Keratinocyte (primary cell): ENCODE measurements at regions not wholly inside any gene's neighbourhood (a gene's known extent, or its start where the extent isn't known, plus 50 kb on each side); places are given as distances from the start of the nearest gene placed in this dataset.

ENCODE experiments used
- EZH2 ChIP-seq: IDR thresholded peaks from one replicate; pipeline ENCODE4 v1.6.1; 2012; ENCODE audit warnings: inconsistent platforms, mild to moderate bottlenecking, low read length, moderate library complexity
- TF ChIP-seq, protein P1 (sequence below), 3 experiments: IDR thresholded peaks in 1 of 3; conservative IDR thresholded peaks in 1 of 3; optimal IDR thresholded peaks in 1 of 3; 2 replicates in 2 of 3; 3 replicates in 1 of 3; pipeline versions ENCODE3 to v1.5.1; 2011; ENCODE audit warnings: low read length in 3 of 3, mild to moderate bottlenecking in 3 of 3, moderate library complexity in 2 of 3, control low read depth in 1 of 3, inconsistent platforms in 1 of 3; ENCODE audit not compliant: insufficient read depth in 2 of 3; ENCODE audit errors: extremely low read depth in 1 of 3

- TF ChIP-seq, protein P1, sequence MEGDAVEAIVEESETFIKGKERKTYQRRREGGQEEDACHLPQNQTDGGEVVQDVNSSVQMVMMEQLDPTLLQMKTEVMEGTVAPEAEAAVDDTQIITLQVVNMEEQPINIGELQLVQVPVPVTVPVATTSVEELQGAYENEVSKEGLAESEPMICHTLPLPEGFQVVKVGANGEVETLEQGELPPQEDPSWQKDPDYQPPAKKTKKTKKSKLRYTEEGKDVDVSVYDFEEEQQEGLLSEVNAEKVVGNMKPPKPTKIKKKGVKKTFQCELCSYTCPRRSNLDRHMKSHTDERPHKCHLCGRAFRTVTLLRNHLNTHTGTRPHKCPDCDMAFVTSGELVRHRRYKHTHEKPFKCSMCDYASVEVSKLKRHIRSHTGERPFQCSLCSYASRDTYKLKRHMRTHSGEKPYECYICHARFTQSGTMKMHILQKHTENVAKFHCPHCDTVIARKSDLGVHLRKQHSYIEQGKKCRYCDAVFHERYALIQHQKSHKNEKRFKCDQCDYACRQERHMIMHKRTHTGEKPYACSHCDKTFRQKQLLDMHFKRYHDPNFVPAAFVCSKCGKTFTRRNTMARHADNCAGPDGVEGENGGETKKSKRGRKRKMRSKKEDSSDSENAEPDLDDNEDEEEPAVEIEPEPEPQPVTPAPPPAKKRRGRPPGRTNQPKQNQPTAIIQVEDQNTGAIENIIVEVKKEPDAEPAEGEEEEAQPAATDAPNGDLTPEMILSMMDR (optimal IDR thresholded peaks at IDR 0.05 in 1 of 3, IDR thresholded peaks at IDR 0.05 in 1 of 3, conservative IDR thresholded peaks at IDR 0.05 in 1 of 3; ENCODE audit: extremely low read depth in 1 of 3, insufficient read depth in 2 of 3, low read length in 3 of 3) = no peak
- no peak for TF ChIP-seq EZH2
Measured at GRCh38 chr18:24740829-24741228, 280.4 kb downstream of the HRH4 start.
